ENCODE measurements at regions not wholly inside any gene's neighbourhood (a gene's known extent, or its start where the extent isn't known, plus 50 kb on each side); places are given as distances from the start of the nearest gene placed in this dataset.

DNA sequence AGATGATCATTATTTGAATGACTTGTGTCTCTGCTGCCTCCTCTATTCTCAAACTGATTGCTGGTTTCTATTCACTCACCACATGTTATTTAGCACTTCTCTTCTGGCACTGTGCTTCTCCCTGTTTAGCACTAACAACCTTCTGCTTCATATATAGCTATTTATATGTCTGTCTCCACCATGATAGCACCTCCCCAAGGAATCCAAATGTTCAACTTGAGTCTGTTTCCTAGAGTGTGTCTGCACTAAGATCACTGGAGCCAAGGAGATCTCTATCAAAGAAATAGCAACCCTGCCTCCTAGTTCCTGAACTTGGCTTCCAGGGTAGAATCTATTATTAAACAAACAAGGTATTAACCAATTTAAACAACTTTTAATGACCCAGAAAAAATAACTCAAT is 104.5 kb downstream of the CYP26A1 start:
- H2AFZ ChIP-seq (ENCODE audit: low read depth): no peak overlapping the region
- H3K9me3 ChIP-seq: no peaks in the 10 kb centered on the region
- CTCF ChIA-PET: interaction anchor here (1.3 kb wide), 1 partner anchor 174 kb away, joined by 3 read pairs; no protein-coding TSS in a partner anchor
- H3K27me3 ChIP-seq (ENCODE audit: insufficient read depth): no peaks in the 10 kb centered on the region; the same call in 1 of the 2 replicates
- POLR2A ChIA-PET: no interaction called here
- H3K36me3 ChIP-seq (replicated peaks in 1 of 2; ENCODE audit: control insufficient read depth in 1 of 2, insufficient read depth in 2 of 2, low read length in 1 of 2): no peaks in the 10 kb centered on the region
- no peaks in the 10 kb centered on the region for H3K9me2 ChIP-seq
- H3K27ac ChIP-seq (ENCODE audit: low read depth in 2 of 2, low read length in 1 of 2): no peak overlapping the region
- DNase-seq: no peak
- H3K4me1 ChIP-seq (ENCODE audit: control insufficient read depth in 1 of 2, insufficient read depth in 2 of 2, low read depth in 1 of 2, low read length in 1 of 2): peaks cover 0 to 2% of the 10 kb centered on the region in 2 experiments; a peak in 1 of 4 replicates
- no peak overlapping the region for H3K4me2 ChIP-seq
- H3K9ac ChIP-seq: no peak overlapping the region
- TF ChIP-seq JUND (IDR thresholded peaks at IDR 0.05): no peak
- TF ChIP-seq, protein P1, sequence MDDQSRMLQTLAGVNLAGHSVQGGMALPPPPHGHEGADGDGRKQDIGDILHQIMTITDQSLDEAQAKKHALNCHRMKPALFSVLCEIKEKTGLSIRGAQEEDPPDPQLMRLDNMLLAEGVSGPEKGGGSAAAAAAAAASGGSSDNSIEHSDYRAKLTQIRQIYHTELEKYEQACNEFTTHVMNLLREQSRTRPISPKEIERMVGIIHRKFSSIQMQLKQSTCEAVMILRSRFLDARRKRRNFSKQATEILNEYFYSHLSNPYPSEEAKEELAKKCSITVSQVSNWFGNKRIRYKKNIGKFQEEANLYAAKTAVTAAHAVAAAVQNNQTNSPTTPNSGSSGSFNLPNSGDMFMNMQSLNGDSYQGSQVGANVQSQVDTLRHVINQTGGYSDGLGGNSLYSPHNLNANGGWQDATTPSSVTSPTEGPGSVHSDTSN (IDR thresholded peaks at IDR 0.05): no peak
- TF ChIP-seq RAD21 (IDR thresholded peaks at IDR 0.05; ENCODE audit: low read length): no peak
- TF ChIP-seq, protein P2, sequence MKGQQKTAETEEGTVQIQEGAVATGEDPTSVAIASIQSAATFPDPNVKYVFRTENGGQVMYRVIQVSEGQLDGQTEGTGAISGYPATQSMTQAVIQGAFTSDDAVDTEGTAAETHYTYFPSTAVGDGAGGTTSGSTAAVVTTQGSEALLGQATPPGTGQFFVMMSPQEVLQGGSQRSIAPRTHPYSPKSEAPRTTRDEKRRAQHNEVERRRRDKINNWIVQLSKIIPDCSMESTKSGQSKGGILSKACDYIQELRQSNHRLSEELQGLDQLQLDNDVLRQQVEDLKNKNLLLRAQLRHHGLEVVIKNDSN (IDR thresholded peaks at IDR 0.05; ENCODE audit: borderline replicate concordance, low read depth): no peak
- TF ChIP-seq RXRA (IDR thresholded peaks at IDR 0.05; ENCODE audit: borderline replicate concordance, low read depth): no peak
- no peak for TF ChIP-seq SIN3A (IDR thresholded peaks at IDR 0.05; ENCODE audit: borderline replicate concordance, low read depth, low read length)
- TF ChIP-seq, protein P3, sequence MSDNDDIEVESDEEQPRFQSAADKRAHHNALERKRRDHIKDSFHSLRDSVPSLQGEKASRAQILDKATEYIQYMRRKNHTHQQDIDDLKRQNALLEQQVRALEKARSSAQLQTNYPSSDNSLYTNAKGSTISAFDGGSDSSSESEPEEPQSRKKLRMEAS (IDR thresholded peaks at IDR 0.05; ENCODE audit: low read depth): no peak
- no peak for TF ChIP-seq GATA2 (CRISPR knock-in tag; IDR thresholded peaks at IDR 0.05)
- no peak for TF ChIP-seq EZH2phosphoT487 (IDR thresholded peaks at IDR 0.05; ENCODE audit: borderline replicate concordance, low read depth)
- TF ChIP-seq GABPA (IDR thresholded peaks at IDR 0.05; ENCODE audit: low read depth): no peak
- no peak for TF ChIP-seq ELF1 (IDR thresholded peaks at IDR 0.05)
- no peak for TF ChIP-seq CHD2 (IDR thresholded peaks at IDR 0.05; ENCODE audit: low read length, partially characterized antibody)
- TF ChIP-seq FOSL2 (IDR thresholded peaks at IDR 0.05; ENCODE audit: borderline replicate concordance, low read depth): no peak
- no peak for TF ChIP-seq FOXM1 (IDR thresholded peaks at IDR 0.05; ENCODE audit: low read depth)
- TF ChIP-seq SMC3 (IDR thresholded peaks at IDR 0.05; ENCODE audit: low read depth, low read length): no peak
- TF ChIP-seq, protein P4, sequence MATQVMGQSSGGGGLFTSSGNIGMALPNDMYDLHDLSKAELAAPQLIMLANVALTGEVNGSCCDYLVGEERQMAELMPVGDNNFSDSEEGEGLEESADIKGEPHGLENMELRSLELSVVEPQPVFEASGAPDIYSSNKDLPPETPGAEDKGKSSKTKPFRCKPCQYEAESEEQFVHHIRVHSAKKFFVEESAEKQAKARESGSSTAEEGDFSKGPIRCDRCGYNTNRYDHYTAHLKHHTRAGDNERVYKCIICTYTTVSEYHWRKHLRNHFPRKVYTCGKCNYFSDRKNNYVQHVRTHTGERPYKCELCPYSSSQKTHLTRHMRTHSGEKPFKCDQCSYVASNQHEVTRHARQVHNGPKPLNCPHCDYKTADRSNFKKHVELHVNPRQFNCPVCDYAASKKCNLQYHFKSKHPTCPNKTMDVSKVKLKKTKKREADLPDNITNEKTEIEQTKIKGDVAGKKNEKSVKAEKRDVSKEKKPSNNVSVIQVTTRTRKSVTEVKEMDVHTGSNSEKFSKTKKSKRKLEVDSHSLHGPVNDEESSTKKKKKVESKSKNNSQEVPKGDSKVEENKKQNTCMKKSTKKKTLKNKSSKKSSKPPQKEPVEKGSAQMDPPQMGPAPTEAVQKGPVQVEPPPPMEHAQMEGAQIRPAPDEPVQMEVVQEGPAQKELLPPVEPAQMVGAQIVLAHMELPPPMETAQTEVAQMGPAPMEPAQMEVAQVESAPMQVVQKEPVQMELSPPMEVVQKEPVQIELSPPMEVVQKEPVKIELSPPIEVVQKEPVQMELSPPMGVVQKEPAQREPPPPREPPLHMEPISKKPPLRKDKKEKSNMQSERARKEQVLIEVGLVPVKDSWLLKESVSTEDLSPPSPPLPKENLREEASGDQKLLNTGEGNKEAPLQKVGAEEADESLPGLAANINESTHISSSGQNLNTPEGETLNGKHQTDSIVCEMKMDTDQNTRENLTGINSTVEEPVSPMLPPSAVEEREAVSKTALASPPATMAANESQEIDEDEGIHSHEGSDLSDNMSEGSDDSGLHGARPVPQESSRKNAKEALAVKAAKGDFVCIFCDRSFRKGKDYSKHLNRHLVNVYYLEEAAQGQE (IDR thresholded peaks at IDR 0.05; ENCODE audit: low read depth, low read length): no peak
- no peak for TF ChIP-seq TCF12 (IDR thresholded peaks at IDR 0.05)
- TF ChIP-seq POLR2AphosphoS5 (IDR thresholded peaks at IDR 0.05; ENCODE audit: low read depth, low read length): no peak
- no peak for TF ChIP-seq EP300 (IDR thresholded peaks at IDR 0.05; ENCODE audit: borderline replicate concordance in 1 of 2, low read depth in 1 of 2, low read length in 1 of 2)
- TF ChIP-seq NRF1 (IDR thresholded peaks at IDR 0.05; ENCODE audit: low read depth, low read length): no peak
- no peaks in the 10 kb centered on the region for H3K79me2 ChIP-seq (ENCODE audit: insufficient read depth)
- H4K20me1 ChIP-seq (ENCODE audit: insufficient read depth): no peaks in the 10 kb centered on the region
- no peaks in the 10 kb centered on the region for H3F3A ChIP-seq (replicated peaks; ENCODE audit: insufficient read depth)
- no peak overlapping the region for H3K4me3 ChIP-seq (ENCODE audit: low read depth in 2 of 2, low read length in 1 of 2)
